ENCODE measurements at regions not wholly inside any gene's neighbourhood (a gene's known extent, or its start where the extent isn't known, plus 50 kb on each side); places are given as distances from the start of the nearest gene placed in this dataset.
"Not testable (repeated sequence)": the region's sequence is repeated elsewhere in the genome, so short reads cannot be mapped to it uniquely, and the experiment has no call there.

- not testable (repeated sequence) for H3K27ac ChIP-seq; H3K4me1 ChIP-seq; H3K9me3 ChIP-seq (replicated peaks); H3K36me3 ChIP-seq; H3K4me3 ChIP-seq; DNase-seq; H3K27me3 ChIP-seq
Observed at GRCh38 chr1:242959397-242959796, 295.7 kb downstream of the CEP170 start.

- H3K4me3 ChIP-seq; H3K9me3 ChIP-seq (replicated peaks); H3K36me3 ChIP-seq; H3K27me3 ChIP-seq; H3K4me1 ChIP-seq; DNase-seq; H3K27ac ChIP-seq: not testable (repeated sequence)
Observed at GRCh38 chr1:242954945-242955344, 300.1 kb downstream of the CEP170 start.

GRCh38 chr1:242946206-242946605 lies 308.9 kb downstream of the CEP170 start:
- H3K27ac ChIP-seq = no peak overlapping the region
- no peaks in the 10 kb centered on the region for H3K27me3 ChIP-seq
- no peak overlapping the region for H3K4me3 ChIP-seq
- DNase-seq = no peak
- no peaks in the 10 kb centered on the region for H3K36me3 ChIP-seq
- H3K9me3 ChIP-seq (replicated peaks) = no peaks in the 10 kb centered on the region
- H3K4me1 ChIP-seq = no peaks in the 10 kb centered on the region

- not testable (repeated sequence) for H3K27me3 ChIP-seq; H3K4me1 ChIP-seq; H3K36me3 ChIP-seq; H3K4me3 ChIP-seq; H3K9me3 ChIP-seq (replicated peaks); H3K27ac ChIP-seq
- peak; percentile 17 to 18 for DNase-seq
Observed at GRCh38 chr1:242936725-242937124, 318.4 kb downstream of the CEP170 start.

- not testable (repeated sequence) for H3K27ac ChIP-seq; H3K4me3 ChIP-seq; H3K4me1 ChIP-seq; H3K9me3 ChIP-seq (replicated peaks); DNase-seq; H3K36me3 ChIP-seq; H3K27me3 ChIP-seq
Observed at GRCh38 chr1:242924717-242925116, 330.4 kb downstream of the CEP170 start.

GRCh38 chr1:242923603-242924002 lies 331.5 kb downstream of the CEP170 start:
- not testable (repeated sequence) for H3K4me3 ChIP-seq; H3K36me3 ChIP-seq; DNase-seq; H3K9me3 ChIP-seq (replicated peaks); H3K27ac ChIP-seq; H3K4me1 ChIP-seq; H3K27me3 ChIP-seq

- DNase-seq; H3K4me3 ChIP-seq; H3K4me1 ChIP-seq; H3K36me3 ChIP-seq; H3K9me3 ChIP-seq (replicated peaks); H3K27ac ChIP-seq; H3K27me3 ChIP-seq: not testable (repeated sequence)
Observed at GRCh38 chr1:242914729-242915128, 340.4 kb downstream of the CEP170 start.

GRCh38 chr1:242912855-242913254 lies 342.2 kb downstream of the CEP170 start:
- not testable (repeated sequence) for DNase-seq; H3K9me3 ChIP-seq (replicated peaks); H3K4me1 ChIP-seq; H3K27me3 ChIP-seq; H3K27ac ChIP-seq; H3K4me3 ChIP-seq; H3K36me3 ChIP-seq

GRCh38 chr1:242900558-242900957 lies 354.5 kb downstream of the CEP170 start:
- not testable (repeated sequence) for H3K4me1 ChIP-seq; H3K9me3 ChIP-seq (replicated peaks); DNase-seq; H3K27me3 ChIP-seq; H3K36me3 ChIP-seq; H3K4me3 ChIP-seq; H3K27ac ChIP-seq

GRCh38 chr1:242890192-242890741 lies 364.8 kb downstream of the CEP170 start:
- Histone ChIP-seq H3K27me3 (no peaks in the 10 kb centered on the region), H3K4me3 (no peak overlapping the region), H3K4me1 (no peaks in the 10 kb centered on the region), H3K9me3 (replicated peaks) (no peaks in the 10 kb centered on the region), H3K36me3 (no peaks in the 10 kb centered on the region), H3K27ac (no peak overlapping the region)
- DNase-seq = peak; percentile 13 to 14

GRCh38 chr1:242886137-242886536 lies 361.6 kb upstream of the PLD5 start:
- Histone ChIP-seq H3K4me3 (no peak overlapping the region), H3K4me1 (no peaks in the 10 kb centered on the region), H3K36me3 (no peaks in the 10 kb centered on the region), H3K27ac (no peak overlapping the region), H3K27me3 (no peaks in the 10 kb centered on the region), H3K9me3 (replicated peaks) (no peaks in the 10 kb centered on the region)
- DNase-seq = no peak

GRCh38 chr1:242880022-242880421 lies 355.5 kb upstream of the PLD5 start:
- H3K4me1 ChIP-seq; H3K36me3 ChIP-seq; H3K27me3 ChIP-seq; H3K27ac ChIP-seq; DNase-seq; H3K4me3 ChIP-seq; H3K9me3 ChIP-seq (replicated peaks): not testable (repeated sequence)

- no peak for DNase-seq
- Histone ChIP-seq H3K27me3 (no peaks in the 10 kb centered on the region), H3K27ac (no peak overlapping the region), H3K9me3 (replicated peaks) (no peaks in the 10 kb centered on the region), H3K4me3 (no peak overlapping the region), H3K36me3 (no peaks in the 10 kb centered on the region), H3K4me1 (no peaks in the 10 kb centered on the region)
Observed at GRCh38 chr1:242877743-242878142, 353.2 kb upstream of the PLD5 start.

- Histone ChIP-seq H3K4me1 (no peaks in the 10 kb centered on the region), H3K27ac (no peak overlapping the region), H3K36me3 (no peaks in the 10 kb centered on the region), H3K27me3 (no peaks in the 10 kb centered on the region), H3K4me3 (no peak overlapping the region), H3K9me3 (replicated peaks) (no peaks in the 10 kb centered on the region)
- DNase-seq = no peak
Observed at GRCh38 chr1:242877229-242877628, 352.7 kb upstream of the PLD5 start.

- no peaks in the 10 kb centered on the region for H3K36me3 ChIP-seq
- no peak overlapping the region for H3K4me3 ChIP-seq
- no peak for DNase-seq
- H3K4me1 ChIP-seq = no peaks in the 10 kb centered on the region
- no peak overlapping the region for H3K27ac ChIP-seq
- H3K9me3 ChIP-seq (replicated peaks) = no peaks in the 10 kb centered on the region
- no peaks in the 10 kb centered on the region for H3K27me3 ChIP-seq
Observed at GRCh38 chr1:242876030-242876429, 351.5 kb upstream of the PLD5 start.

- Histone ChIP-seq H3K36me3 (no peaks in the 10 kb centered on the region), H3K9me3 (replicated peaks) (no peaks in the 10 kb centered on the region), H3K27me3 (no peaks in the 10 kb centered on the region), H3K4me1 (no peaks in the 10 kb centered on the region), H3K27ac (no peak overlapping the region), H3K4me3 (no peak overlapping the region)
- no peak for DNase-seq
Observed at GRCh38 chr1:242873661-242874060, 349.2 kb upstream of the PLD5 start.

- Histone ChIP-seq H3K27ac (no peak overlapping the region), H3K4me3 (no peak overlapping the region), H3K27me3 (no peaks in the 10 kb centered on the region), H3K4me1 (no peaks in the 10 kb centered on the region), H3K36me3 (no peaks in the 10 kb centered on the region), H3K9me3 (replicated peaks) (no peaks in the 10 kb centered on the region)
- no peak for DNase-seq
Observed at GRCh38 chr1:242872521-242872920, 348.0 kb upstream of the PLD5 start.
